Fibroblast of peridontal ligament (primary cell): ENCODE measurements at regions not wholly inside any gene's neighbourhood (a gene's known extent, or its start where the extent isn't known, plus 50 kb on each side); places are given as distances from the start of the nearest gene placed in this dataset.
"Not testable (repeated sequence)": the region's sequence is repeated elsewhere in the genome, so short reads cannot be mapped to it uniquely, and the experiment has no call there.

Experiments
- DNase-seq: peaks from one replicate; pipeline ENCODE4 v3.0.0-alpha.2; 2010; ENCODE audit errors: extremely low read depth

DNA sequence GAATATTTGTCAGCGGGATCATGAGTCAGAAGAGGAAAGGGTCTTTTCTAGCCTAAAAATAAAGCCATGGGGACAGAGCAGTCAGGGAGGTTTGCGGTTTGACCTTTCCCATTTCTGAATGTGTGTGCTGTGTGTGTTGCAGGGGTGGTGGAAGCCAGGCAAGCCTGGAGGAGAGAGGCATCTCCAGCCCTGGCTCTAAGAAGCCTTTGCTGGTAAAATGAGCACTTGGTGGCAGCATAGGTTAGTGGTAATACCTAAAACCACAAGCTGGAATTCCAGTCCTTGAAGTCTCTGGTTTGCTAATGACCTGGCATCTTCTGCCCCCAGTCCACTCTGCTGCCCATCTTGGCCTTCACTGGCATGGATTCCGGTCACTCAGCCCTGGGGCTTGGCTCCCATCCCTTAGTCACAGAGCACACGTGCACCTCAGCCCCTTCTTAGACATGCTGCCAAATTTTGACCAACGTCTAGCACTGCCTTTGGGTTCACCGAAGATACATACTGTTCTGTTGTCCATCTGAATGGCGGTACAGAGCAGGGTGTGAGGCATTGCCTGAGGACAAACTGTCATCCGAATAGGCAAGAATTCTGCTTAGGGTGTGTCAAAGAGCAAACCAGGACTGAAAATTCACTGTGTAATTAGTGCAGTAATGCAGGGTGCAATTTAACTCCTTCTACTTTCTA is 52.7 kb downstream of the KCNA5 start:
- DNase-seq = peak; percentile 16

DNA sequence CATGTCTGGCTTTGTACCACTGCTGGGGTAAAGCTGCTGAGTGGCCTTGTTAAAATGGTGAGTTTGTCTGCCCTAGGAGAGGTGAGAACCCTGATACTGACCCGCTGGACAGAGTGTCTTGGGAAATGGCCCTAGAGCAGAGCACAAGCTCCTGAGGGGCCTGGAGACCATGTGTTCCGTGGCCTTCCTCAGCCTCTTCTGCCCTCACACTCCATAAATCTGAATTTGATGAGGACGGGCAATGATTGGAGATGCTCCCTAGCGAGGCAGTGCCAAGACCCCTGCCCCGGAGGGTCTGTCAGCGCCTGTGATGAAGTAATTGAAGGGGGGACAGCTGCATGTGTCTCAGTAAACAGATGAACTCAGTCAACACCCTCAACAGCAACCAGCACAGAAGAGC is 54.1 kb downstream of the KCNA5 start:
- no peak for DNase-seq

DNA sequence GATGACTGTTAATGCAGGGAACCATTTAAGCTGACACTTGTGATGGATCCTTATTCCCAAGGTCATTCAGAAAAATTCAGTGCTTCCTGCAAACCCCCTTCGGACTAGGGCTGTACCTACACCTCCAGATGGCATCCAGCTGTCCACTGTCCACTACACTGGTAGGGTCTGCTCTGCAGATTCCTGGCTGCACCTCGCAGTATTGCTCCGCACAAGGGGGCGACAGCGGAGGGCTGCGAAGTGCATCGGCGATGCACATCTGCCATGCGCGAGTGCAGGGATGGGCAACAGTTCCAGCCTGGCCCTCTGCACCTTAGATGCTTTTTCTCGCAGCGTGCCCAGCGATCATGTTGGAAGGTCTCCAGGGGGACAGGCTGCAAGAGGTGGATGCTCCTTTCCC is 55.5 kb downstream of the KCNA5 start:
- no peak for DNase-seq

- no peak for DNase-seq
Observed at GRCh38 chr12:5099591-5099990, 55.9 kb downstream of the KCNA5 start.

DNA sequence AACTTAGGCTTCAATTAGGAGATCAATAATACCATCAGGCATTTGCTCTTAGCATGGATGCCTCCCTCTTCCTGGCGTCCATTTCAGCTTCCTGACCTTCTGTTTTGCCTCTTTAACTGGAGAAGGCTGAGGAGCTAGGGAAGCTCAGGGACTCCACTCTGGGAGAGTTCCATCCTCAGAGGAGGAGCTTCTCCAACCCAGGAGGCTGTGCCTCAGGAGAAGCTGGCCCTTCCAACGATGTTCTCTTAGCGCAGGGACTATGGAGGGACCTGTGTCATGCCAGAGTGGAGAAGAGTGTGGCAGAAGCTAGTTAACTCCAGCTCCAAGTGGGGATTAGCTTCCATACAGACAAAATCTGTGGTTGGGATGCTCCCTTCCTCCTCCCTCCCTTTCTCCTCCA is 58.0 kb downstream of the KCNA5 start:
- no peak for DNase-seq

GRCh38 chr12:5102261-5102789 is 58.6 kb downstream of the KCNA5 start:
- peak; percentile 30 for DNase-seq

DNA sequence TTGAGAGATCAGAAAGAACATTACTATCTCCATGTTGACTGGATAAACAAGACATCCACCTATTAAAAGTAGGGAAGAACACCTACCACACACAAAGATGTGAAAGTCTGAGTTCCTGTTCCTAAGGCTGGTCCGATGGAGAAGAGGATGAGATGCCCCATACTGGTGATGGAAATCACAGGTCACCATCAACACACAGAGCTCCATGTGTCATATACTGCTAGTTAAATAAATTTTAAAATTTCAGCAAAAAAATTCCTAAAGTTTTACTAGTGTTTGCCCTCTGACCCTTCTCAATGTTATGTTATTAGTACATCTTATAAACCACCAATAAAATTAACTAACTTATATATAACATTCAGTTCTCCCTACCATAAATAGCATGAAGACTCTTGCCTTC is 59.1 kb downstream of the KCNA5 start:
- no peak for DNase-seq

DNA sequence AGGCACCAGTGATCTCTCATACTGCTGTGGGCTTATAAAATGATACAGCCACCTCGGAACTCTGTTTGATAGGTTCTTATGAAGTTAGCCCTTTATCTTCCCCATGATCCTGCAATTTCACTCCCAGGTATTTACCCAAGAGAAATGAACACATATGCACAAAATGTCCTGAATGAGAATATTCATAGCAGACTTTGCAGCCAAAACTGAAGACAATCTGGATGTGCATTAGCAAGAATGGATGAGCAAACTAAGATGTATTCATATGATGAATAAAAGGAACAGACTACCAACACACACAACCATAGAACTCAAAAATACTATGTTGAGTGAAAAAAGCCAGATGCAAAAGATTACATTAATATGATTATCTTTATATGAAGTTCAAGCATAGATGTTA is 66.7 kb downstream of the KCNA5 start:
- DNase-seq = no peak

GRCh38 chr12:5114436-5114835 is 70.8 kb downstream of the KCNA5 start:
- no peak for DNase-seq

GRCh38 chr12:5121784-5122183 is 78.1 kb downstream of the KCNA5 start:
- DNase-seq = not testable (repeated sequence)

DNA sequence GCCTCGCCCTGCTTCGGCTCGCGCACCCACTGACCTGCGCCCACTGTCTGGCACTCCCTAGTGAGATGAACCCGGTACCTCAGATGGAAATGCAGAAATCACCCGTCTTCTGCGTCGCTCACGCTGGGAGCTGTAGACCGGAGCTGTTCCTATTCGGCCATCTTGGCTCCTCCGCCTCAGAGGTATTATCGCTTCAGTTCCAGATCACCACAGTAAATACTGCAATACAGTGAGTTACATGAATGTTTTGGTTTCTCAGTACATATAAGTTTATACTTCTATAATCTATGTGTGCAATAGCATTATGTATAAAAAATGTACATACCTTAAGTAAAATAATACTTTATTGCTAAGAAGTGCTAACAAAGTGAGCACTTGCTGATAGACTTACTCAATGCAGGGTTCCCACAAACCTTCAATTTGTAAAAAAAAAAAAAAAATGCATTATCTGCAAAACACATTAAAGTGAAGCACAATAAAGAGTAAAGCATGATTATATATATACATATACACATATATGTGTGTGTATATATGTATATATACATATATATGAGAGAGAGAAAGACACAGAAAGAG is 78.7 kb downstream of the KCNA5 start:
- DNase-seq = not testable (repeated sequence)

- no peak for DNase-seq
Observed at GRCh38 chr12:5123921-5124320, 80.2 kb downstream of the KCNA5 start.

- DNase-seq = no peak
Observed at GRCh38 chr12:5124401-5124800, 80.7 kb downstream of the KCNA5 start.

- no peak for DNase-seq
Observed at GRCh38 chr12:5134861-5135525, 91.3 kb downstream of the KCNA5 start.

- DNase-seq = no peak
Observed at GRCh38 chr12:5138256-5138655, 94.6 kb downstream of the KCNA5 start.

GRCh38 chr12:5138845-5139244 is 95.2 kb downstream of the KCNA5 start:
- DNase-seq = no peak

- no peak for DNase-seq
Observed at GRCh38 chr12:5139751-5140150, 96.1 kb downstream of the KCNA5 start.

- no peak for DNase-seq
Observed at GRCh38 chr12:5140190-5140589, 96.5 kb downstream of the KCNA5 start.

DNA sequence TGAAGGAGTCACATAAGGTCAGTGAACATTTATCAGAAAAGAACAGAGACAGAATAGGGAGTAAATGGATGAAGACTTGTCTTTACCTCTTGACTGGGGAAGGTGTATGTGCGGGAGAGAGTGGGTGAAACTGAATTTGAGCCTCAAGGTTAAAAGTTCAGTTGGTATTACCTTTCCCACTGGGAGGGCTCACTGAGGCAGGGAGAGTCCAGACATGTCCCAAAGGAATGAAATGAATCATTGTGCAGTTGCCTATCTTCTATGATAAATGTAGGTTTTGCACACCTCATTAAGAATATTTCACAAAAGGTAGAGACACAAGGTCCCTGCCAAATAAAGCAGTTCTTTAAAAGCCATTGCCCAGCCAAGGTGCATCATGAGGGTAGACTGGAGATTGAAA is 105.2 kb downstream of the KCNA5 start:
- DNase-seq = no peak

- DNase-seq = no peak
Observed at GRCh38 chr12:5154091-5154490, 110.4 kb downstream of the KCNA5 start.

- DNase-seq = no peak
Observed at GRCh38 chr12:5155866-5156265, 112.2 kb downstream of the KCNA5 start.

- no peak for DNase-seq
Observed at GRCh38 chr12:5160827-5161226, 117.1 kb downstream of the KCNA5 start.

DNA sequence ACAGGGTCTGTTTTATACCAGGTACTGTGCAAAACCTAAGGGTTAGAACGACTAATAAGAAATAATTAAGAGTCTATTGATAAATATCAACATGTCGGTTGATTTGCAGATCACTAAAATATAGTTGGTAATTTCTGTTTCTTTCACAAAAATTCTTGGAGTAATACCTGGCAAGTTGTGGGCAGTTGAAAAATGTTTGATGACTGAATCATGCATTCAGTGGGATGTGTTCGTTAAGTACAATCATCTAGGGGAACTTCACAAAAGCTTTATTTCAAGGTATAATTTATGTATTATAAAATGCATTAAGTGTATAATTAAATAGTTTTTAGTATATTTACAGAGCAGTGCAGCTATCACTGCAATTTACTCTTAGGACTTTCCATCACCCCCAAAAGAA is 120.0 kb downstream of the KCNA5 start:
- no peak for DNase-seq
